Left lung (tissue), 4 donors: ENCODE measurements at regions not wholly inside any gene's neighbourhood (a gene's known extent, or its start where the extent isn't known, plus 50 kb on each side); places are given as distances from the start of the nearest gene placed in this dataset.

Experiments
- ATAC-seq: fragments of 200-7000 bp; cut with Tn5 transposase; one replicate; pipeline ENCODE4 v1.9.1; 2020; ENCODE audit warnings: moderate library complexity
- DNase-seq, 4 donors: peaks; one replicate each; pipeline ENCODE4 v3.0.0-alpha.2; 2013 to 2020
- H3K27ac ChIP-seq, 2 donors: fragments of 200-600 bp; sonication (generic) in 1 of 2; one replicate each; pipeline versions ENCODE4 v1.5.0 to v1.8.0; 2020 to 2021
- H3K27me3 ChIP-seq, 2 donors: fragments of 200-600 bp; sonication (generic) in 1 of 2; one replicate each; pipeline versions ENCODE4 v1.5.0 to v1.8.0; 2020 to 2021
- H3K36me3 ChIP-seq, 2 donors: fragments of 200-600 bp; sonication (generic) in 1 of 2; one replicate each; pipeline versions ENCODE4 v1.5.0 to v1.8.0; 2020 to 2021
- H3K4me1 ChIP-seq, 2 donors: fragments of 200-600 bp; one replicate each; pipeline ENCODE4 v1.8.0; 2021
- H3K4me3 ChIP-seq, 2 donors: fragments of 200-600 bp; sonication (generic) in 1 of 2; one replicate each; pipeline versions ENCODE4 v1.5.0 to v1.8.0; 2020 to 2021; ENCODE audit warnings: mild to moderate bottlenecking in 1 of 2
- H3K9me3 ChIP-seq, 2 donors: fragments of 200-600 bp; sonication (generic) in 1 of 2; one replicate each; pipeline versions ENCODE4 v1.5.0 to v1.8.0; 2020 to 2021
- intact Hi-C, 2 donors: fragments of 100-400 bp; cut with DNase I; formaldehyde crosslinking; loops; one replicate each; pipeline versions ENCODE4 v1.11.2 to v1.14.2; 2022
- TF ChIP-seq, protein P1 (sequence below), 2 donors: fragments of 200-600 bp; sonication (generic) in 1 of 2; IDR thresholded peaks; one replicate each; pipeline versions ENCODE4 v1.5.0 to v1.8.0; 2021; ENCODE audit warnings: antibody characterized with exemption in 2 of 2
- donor health status: DM: no; HTN: yes; CAD: no.
- donor health status: DM: no; HTN: no; CAD: no.

DNA sequence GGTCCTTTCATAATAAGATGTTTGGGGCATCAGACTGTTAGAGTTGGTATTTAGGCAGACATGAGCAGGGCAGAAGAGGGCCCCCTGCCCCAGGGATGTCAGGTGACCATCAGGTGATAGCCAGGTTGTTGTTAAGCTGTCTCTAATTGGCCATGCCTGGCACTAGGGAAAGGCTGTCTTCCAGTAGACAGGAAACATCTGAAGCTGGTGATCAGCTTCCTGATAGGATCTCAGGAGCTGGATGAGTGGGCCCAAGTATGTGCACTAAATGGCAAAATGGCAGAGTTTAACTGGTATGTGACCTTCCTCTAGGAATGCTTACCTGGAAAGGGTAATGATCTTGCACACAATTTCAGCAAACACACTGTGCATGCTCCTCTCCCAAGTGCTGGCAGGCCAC is 190.7 kb downstream of the CDH26 start:
- H3K36me3 ChIP-seq: no peaks in the 10 kb centered on the region
- intact Hi-C loops: no loop called here
- TF ChIP-seq, protein P1, sequence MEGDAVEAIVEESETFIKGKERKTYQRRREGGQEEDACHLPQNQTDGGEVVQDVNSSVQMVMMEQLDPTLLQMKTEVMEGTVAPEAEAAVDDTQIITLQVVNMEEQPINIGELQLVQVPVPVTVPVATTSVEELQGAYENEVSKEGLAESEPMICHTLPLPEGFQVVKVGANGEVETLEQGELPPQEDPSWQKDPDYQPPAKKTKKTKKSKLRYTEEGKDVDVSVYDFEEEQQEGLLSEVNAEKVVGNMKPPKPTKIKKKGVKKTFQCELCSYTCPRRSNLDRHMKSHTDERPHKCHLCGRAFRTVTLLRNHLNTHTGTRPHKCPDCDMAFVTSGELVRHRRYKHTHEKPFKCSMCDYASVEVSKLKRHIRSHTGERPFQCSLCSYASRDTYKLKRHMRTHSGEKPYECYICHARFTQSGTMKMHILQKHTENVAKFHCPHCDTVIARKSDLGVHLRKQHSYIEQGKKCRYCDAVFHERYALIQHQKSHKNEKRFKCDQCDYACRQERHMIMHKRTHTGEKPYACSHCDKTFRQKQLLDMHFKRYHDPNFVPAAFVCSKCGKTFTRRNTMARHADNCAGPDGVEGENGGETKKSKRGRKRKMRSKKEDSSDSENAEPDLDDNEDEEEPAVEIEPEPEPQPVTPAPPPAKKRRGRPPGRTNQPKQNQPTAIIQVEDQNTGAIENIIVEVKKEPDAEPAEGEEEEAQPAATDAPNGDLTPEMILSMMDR (IDR thresholded peaks at IDR 0.05): no peak
- H3K27ac ChIP-seq: no peak overlapping the region
- no peak overlapping the region for H3K4me3 ChIP-seq
- H3K27me3 ChIP-seq: no peaks in the 10 kb centered on the region
- peaks cover 0 to 2% of the 10 kb centered on the region in 2 donors for H3K4me1 ChIP-seq
- no peak for ATAC-seq
- no peaks in the 10 kb centered on the region for H3K9me3 ChIP-seq
- DNase-seq: no peak

DNA sequence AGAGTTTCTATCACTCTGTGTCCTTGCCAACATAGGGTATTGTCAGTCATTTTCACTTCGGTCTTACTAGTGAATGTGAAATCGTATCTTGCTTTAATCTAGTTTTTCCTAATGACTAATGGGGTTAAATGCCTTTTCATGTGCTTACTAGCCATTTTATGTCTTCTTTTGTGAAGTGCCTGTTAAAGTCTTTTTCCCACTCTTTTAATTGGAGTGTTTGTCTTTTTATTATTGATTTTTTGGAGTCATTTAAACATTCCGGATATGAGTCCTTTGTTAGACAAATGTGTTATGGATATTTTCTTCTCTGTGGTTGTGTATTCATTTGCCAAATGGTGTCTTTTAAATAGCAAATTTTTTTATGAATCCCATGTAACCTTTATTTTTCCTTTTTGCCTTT is 194.6 kb downstream of the CDH26 start:
- TF ChIP-seq, protein P1 (IDR thresholded peaks at IDR 0.05): no peak
- intact Hi-C loops: no loop called here
- no peak overlapping the region for H3K4me3 ChIP-seq
- H3K36me3 ChIP-seq: no peaks in the 10 kb centered on the region
- H3K9me3 ChIP-seq: peaks cover 0 to 2% of the 10 kb centered on the region in 2 donors
- no peaks in the 10 kb centered on the region for H3K27me3 ChIP-seq
- H3K4me1 ChIP-seq: no peaks in the 10 kb centered on the region
- ATAC-seq (no peak), DNase-seq (no peak)
- no peak overlapping the region for H3K27ac ChIP-seq

DNA sequence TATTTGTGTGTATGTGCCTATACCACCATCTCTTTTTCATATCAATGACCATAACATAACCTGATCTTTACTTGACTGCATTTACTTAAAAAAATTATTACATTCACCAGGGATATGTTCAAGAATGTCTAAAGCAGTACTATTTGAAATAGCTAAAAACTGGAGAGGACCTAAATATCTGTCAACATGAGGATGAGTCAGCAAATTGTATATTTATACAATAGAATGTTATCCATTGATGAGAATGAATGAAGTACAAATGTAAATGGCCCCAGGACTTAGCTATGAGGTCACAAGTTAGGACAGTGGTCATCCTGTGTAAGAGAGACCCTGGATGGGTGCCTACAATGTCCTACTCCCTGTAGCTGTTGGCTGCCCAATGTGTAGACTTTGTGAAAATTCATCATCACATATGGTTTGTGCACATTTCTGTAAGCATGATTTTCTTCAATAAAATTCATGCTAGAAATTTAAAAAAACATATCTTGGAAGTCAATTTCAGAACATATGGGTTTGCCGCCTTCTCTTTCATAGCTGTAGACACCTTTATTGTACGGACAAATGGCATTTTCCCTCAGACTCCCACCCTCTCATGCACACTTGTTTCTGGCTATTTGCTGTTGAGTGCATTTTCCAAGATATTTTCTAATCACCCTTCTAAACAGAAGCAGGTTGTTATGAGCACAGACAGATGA is 202.4 kb downstream of the CDH26 start:
- TF ChIP-seq, protein P1 (IDR thresholded peaks at IDR 0.05): no peak
- DNase-seq (no peak), ATAC-seq (no peak)
- intact Hi-C loops: no loop called here
- Histone ChIP-seq H3K27me3 (no peaks in the 10 kb centered on the region), H3K4me1 (peaks cover 0 to 8% of the 10 kb centered on the region in 2 donors), H3K9me3 (peaks cover 0 to 9% of the 10 kb centered on the region in 2 donors), H3K36me3 (no peaks in the 10 kb centered on the region), H3K4me3 (no peak overlapping the region), H3K27ac (no peak overlapping the region)

DNA sequence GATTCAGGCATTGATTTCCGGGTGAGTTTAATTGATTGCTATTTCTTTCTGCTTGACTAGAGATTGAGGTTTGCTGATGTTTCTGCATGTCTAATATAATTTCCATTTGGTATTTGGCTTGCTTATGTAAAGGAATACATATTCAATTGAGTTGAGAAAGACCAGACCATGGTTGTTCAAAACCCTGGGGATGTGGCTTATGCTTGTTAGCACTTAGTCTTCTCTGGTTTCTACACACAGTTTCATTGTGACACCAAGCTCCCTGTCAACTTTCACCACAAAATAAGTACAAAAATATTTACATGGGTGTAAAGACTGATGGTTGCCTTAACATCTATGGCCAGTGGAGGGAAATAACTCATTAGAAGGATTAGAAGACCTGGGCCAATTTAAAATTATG is 209.6 kb downstream of the CDH26 start:
- TF ChIP-seq, protein P1 (IDR thresholded peaks at IDR 0.05): no peak
- H3K27ac ChIP-seq: no peak overlapping the region
- intact Hi-C loops: no loop called here
- ATAC-seq (no peak), DNase-seq (no peak)
- no peaks in the 10 kb centered on the region for H3K27me3 ChIP-seq
- H3K4me3 ChIP-seq: no peak overlapping the region
- no peaks in the 10 kb centered on the region for H3K4me1 ChIP-seq
- no peaks in the 10 kb centered on the region for H3K36me3 ChIP-seq
- H3K9me3 ChIP-seq: no peaks in the 10 kb centered on the region

DNA sequence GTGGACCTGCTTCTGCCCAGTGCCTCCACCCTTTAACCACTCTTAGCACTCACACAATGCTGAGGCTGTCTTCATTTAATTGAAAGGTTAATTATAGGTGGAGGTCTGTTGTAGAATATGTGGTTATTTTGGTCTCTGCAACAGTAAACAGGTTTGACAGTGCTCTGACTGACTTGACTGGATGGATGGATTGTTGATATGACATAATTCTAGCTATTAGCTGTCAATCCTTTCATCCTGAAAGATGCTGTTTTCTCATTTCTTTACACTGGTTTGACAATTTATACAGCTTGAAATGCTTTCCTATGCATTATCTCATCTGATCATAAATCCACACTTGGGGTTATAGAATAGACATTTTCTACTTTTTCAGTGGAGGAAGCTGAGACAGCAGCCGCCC is 210.7 kb downstream of the CDH26 start:
- H3K27ac ChIP-seq: no peak overlapping the region
- no peak for ATAC-seq
- intact Hi-C loops: no loop called here
- no peaks in the 10 kb centered on the region for H3K9me3 ChIP-seq
- TF ChIP-seq, protein P1 (IDR thresholded peaks at IDR 0.05): no peak
- H3K27me3 ChIP-seq: no peaks in the 10 kb centered on the region
- no peak for DNase-seq
- H3K4me1 ChIP-seq: no peaks in the 10 kb centered on the region
- H3K4me3 ChIP-seq: no peak overlapping the region
- no peaks in the 10 kb centered on the region for H3K36me3 ChIP-seq
